Keratinocyte (primary cell): ENCODE measurements at regions not wholly inside any gene's neighbourhood (a gene's known extent, or its start where the extent isn't known, plus 50 kb on each side); places are given as distances from the start of the nearest gene placed in this dataset.

Experiments
- DNase-seq: peaks from one replicate; pipeline ENCODE4 v3.0.0-alpha.2; 2011; ENCODE audit warnings: low read depth, missing footprints, low spot score
- FAIRE-seq: peaks from 2 replicates; lab custom pipeline; 2011; peaks lifted over from hg19 to GRCh38; lab: Jason Lieb, UNC
- H2AFZ ChIP-seq: 2 replicates; pipeline ENCODE4 v1.6.0; 2012; ENCODE audit warnings: low read length, control low read depth, inconsistent platforms; ENCODE audit not compliant: control insufficient read depth
- H3K27ac ChIP-seq: 2 replicates; pipeline ENCODE4 v1.5.1; 2011; ENCODE audit warnings: low read length; ENCODE audit not compliant: control insufficient read depth, insufficient read depth
- H3K27me3 ChIP-seq: 3 replicates; pipeline ENCODE4 v1.6.0; 2011; ENCODE audit warnings: low read length; ENCODE audit not compliant: control insufficient read depth, insufficient read depth; ENCODE audit errors: extremely low read depth
- H3K36me3 ChIP-seq, 2 experiments: 2 replicates in 1 of 2; 3 replicates in 1 of 2; pipeline ENCODE4 v1.5.1; 2011; ENCODE audit warnings: low read length in 2 of 2, mild to moderate bottlenecking in 1 of 2; ENCODE audit not compliant: control insufficient read depth in 2 of 2, insufficient read depth in 2 of 2; ENCODE audit errors: extremely low read depth in 1 of 2
- H3K4me1 ChIP-seq: 3 replicates; pipeline ENCODE4 v1.5.1; 2011; ENCODE audit warnings: low read length; ENCODE audit not compliant: control insufficient read depth, insufficient read depth; ENCODE audit errors: extremely low read depth
- H3K4me2 ChIP-seq: 3 replicates; pipeline ENCODE4 v1.6.0; 2011; ENCODE audit warnings: low read depth, low read length; ENCODE audit not compliant: control insufficient read depth, insufficient read depth; ENCODE audit errors: extremely low read depth
- H3K4me3 ChIP-seq, 3 experiments: fragments of 200-600 bp in 1 of 3; sonication (generic) in 1 of 3; 2 replicates in 2 of 3; 3 replicates in 1 of 3; pipeline ENCODE4 v1.5.1; 2011 to 2016; ENCODE audit warnings: low read length in 3 of 3, mild to moderate bottlenecking in 3 of 3, control low read depth in 2 of 3, inconsistent platforms in 1 of 3, low read depth in 1 of 3, mixed read lengths in 1 of 3, mixed run types in 1 of 3, moderate library complexity in 1 of 3; ENCODE audit not compliant: control insufficient read depth in 2 of 3, insufficient read depth in 2 of 3; ENCODE audit errors: extremely low read depth in 1 of 3
- H3K79me2 ChIP-seq: 2 replicates; pipeline ENCODE4 v1.6.0; 2012; ENCODE audit warnings: low read length; ENCODE audit not compliant: control insufficient read depth, insufficient read depth
- H3K9ac ChIP-seq: 3 replicates; pipeline ENCODE4 v1.6.0; 2011; ENCODE audit warnings: low read length; ENCODE audit not compliant: control insufficient read depth, insufficient read depth; ENCODE audit errors: extremely low read depth
- H3K9me1 ChIP-seq: 3 replicates; pipeline ENCODE4 v1.6.0; 2011; ENCODE audit warnings: low read length; ENCODE audit not compliant: control insufficient read depth, insufficient read depth; ENCODE audit errors: extremely low read depth
- H3K9me3 ChIP-seq: 2 replicates; pipeline ENCODE4 v1.5.1; 2012; ENCODE audit warnings: low read depth, low read length; ENCODE audit not compliant: control insufficient read depth
- H4K20me1 ChIP-seq: 3 replicates; pipeline ENCODE4 v1.6.0; 2011; ENCODE audit warnings: low read length; ENCODE audit not compliant: control insufficient read depth, insufficient read depth; ENCODE audit errors: extremely low read depth
- EZH2 ChIP-seq: IDR thresholded peaks from one replicate; pipeline ENCODE4 v1.6.1; 2012; ENCODE audit warnings: inconsistent platforms, mild to moderate bottlenecking, low read length, moderate library complexity
- dilution Hi-C: fragments of 300-500 bp; cut with MboI; formaldehyde crosslinking; loops from one replicate; pipeline ENCODE4 v1.7.0; 2020; ENCODE audit warnings: low sequenced_read_pairs; ENCODE audit not compliant: extremely low pct_ligation_motif_present
- TF ChIP-seq, protein P1 (sequence below), 3 experiments: IDR thresholded peaks in 1 of 3; conservative IDR thresholded peaks in 1 of 3; optimal IDR thresholded peaks in 1 of 3; 2 replicates in 2 of 3; 3 replicates in 1 of 3; pipeline versions ENCODE3 to v1.5.1; 2011; ENCODE audit warnings: low read length in 3 of 3, mild to moderate bottlenecking in 3 of 3, moderate library complexity in 2 of 3, control low read depth in 1 of 3, inconsistent platforms in 1 of 3; ENCODE audit not compliant: insufficient read depth in 2 of 3; ENCODE audit errors: extremely low read depth in 1 of 3

DNA sequence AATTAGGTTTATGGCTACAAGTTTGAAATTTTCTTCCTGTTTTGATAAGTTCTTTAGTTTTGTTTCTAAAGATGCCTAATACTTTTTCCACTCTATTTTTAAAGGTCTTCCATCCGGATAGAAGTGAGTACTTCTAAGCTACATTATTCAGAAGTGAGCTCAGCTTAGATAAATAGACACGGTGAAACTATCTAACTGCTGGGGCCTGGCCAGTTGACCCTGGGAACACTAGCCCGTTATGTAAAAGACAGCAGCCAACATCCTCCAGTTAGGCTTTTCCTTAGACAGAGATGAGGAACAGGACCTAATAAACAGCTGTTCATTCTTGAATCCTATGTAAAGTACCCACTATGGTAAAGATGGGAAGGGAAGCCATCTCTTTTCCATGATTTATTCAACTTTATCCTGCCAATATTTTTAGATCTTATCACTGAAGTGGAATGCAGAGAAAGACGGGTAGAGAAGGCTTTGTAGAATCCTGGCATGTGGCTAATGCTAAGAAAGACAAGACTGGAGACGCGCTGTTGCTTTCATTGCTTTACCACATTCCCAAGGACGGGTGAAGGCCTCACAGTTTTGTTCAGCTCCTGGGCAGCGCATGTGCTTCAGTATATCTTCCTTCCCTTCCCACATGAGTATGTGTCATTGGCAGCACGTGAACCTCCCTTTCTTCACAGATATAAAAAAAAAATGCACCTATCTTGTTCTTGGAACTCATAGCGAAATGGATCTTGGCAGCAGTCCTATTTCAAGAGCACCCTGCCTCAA lies 340.0 kb upstream of the MEOX2 start:
- no peaks in the 10 kb centered on the region for H3K9me3 ChIP-seq

DNA sequence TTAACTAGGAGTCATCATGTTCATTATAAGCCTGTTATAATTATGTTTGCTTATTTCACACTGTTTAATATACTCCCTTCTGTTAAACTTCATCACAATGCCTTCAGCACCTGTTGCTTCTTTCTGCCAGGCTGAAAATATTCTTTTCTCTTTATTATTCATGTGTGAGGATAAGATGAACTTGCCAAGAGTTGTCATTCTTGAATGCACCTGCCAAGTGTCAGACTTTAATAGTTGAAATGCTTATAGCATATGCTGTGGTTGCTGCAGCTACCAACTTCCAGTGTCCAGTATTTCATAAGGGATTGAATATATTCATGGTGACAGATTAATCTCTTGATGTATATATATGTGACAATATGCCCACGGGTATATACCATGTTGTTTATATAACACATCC lies 339.2 kb upstream of the MEOX2 start:
- TF ChIP-seq, protein P1, sequence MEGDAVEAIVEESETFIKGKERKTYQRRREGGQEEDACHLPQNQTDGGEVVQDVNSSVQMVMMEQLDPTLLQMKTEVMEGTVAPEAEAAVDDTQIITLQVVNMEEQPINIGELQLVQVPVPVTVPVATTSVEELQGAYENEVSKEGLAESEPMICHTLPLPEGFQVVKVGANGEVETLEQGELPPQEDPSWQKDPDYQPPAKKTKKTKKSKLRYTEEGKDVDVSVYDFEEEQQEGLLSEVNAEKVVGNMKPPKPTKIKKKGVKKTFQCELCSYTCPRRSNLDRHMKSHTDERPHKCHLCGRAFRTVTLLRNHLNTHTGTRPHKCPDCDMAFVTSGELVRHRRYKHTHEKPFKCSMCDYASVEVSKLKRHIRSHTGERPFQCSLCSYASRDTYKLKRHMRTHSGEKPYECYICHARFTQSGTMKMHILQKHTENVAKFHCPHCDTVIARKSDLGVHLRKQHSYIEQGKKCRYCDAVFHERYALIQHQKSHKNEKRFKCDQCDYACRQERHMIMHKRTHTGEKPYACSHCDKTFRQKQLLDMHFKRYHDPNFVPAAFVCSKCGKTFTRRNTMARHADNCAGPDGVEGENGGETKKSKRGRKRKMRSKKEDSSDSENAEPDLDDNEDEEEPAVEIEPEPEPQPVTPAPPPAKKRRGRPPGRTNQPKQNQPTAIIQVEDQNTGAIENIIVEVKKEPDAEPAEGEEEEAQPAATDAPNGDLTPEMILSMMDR (optimal IDR thresholded peaks at IDR 0.05 in 1 of 3, IDR thresholded peaks at IDR 0.05 in 1 of 3, conservative IDR thresholded peaks at IDR 0.05 in 1 of 3; ENCODE audit: extremely low read depth in 1 of 3, insufficient read depth in 2 of 3, low read length in 3 of 3): no peak
- TF ChIP-seq EZH2: no peak
- Histone ChIP-seq H4K20me1 (no peaks in the 10 kb centered on the region), H3K27ac (no peak overlapping the region), H3K9me1 (no peaks in the 10 kb centered on the region), H3K4me3 (no peak overlapping the region), H3K4me2 (no peak overlapping the region), H3K36me3 (no peaks in the 10 kb centered on the region), H3K9ac (no peak overlapping the region), H3K27me3 (no peaks in the 10 kb centered on the region), H3K79me2 (no peaks in the 10 kb centered on the region), H3K9me3 (no peaks in the 10 kb centered on the region), H3K4me1 (no peaks in the 10 kb centered on the region), H2AFZ (no peak overlapping the region)
- dilution Hi-C loops: no loop called here
- DNase-seq (no peak), FAIRE-seq (no peak)

More for the DNA sequence above, 340.0 kb upstream of the MEOX2 start:
- no peak for TF ChIP-seq EZH2
- TF ChIP-seq, protein P1 (optimal IDR thresholded peaks at IDR 0.05 in 1 of 3, IDR thresholded peaks at IDR 0.05 in 1 of 3, conservative IDR thresholded peaks at IDR 0.05 in 1 of 3; ENCODE audit: extremely low read depth in 1 of 3, insufficient read depth in 2 of 3, low read length in 3 of 3): no peak
- no peak overlapping the region for H3K4me2 ChIP-seq
- H4K20me1 ChIP-seq: no peaks in the 10 kb centered on the region
- no peak overlapping the region for H3K9ac ChIP-seq
- no peak for DNase-seq
- H3K36me3 ChIP-seq: no peaks in the 10 kb centered on the region
- no peaks in the 10 kb centered on the region for H3K79me2 ChIP-seq
- H3K9me1 ChIP-seq: no peaks in the 10 kb centered on the region
- no peaks in the 10 kb centered on the region for H3K27me3 ChIP-seq
- no peak overlapping the region for H3K27ac ChIP-seq
- no peaks in the 10 kb centered on the region for H3K4me1 ChIP-seq
- FAIRE-seq: no peak
- H3K4me3 ChIP-seq: no peak overlapping the region
- dilution Hi-C loops: no loop called here
- H2AFZ ChIP-seq: no peak overlapping the region
